GM21737 (cell line): ENCODE measurements at regions not wholly inside any gene's neighbourhood (a gene's known extent, or its start where the extent isn't known, plus 50 kb on each side); places are given as distances from the start of the nearest gene placed in this dataset.

ENCODE experiments used
- ATAC-seq: cut with Tn5 transposase; IDR thresholded peaks from one replicate; pipeline ENCODE4 v1.9.1; 2021; ENCODE audit warnings: mild to moderate bottlenecking, moderate library complexity; ENCODE audit not compliant: unreplicated experiment

GRCh38 chr2:235334179-235334578, 159.7 kb upstream of the AGAP1 start:
- ATAC-seq, result no peak

DNA sequence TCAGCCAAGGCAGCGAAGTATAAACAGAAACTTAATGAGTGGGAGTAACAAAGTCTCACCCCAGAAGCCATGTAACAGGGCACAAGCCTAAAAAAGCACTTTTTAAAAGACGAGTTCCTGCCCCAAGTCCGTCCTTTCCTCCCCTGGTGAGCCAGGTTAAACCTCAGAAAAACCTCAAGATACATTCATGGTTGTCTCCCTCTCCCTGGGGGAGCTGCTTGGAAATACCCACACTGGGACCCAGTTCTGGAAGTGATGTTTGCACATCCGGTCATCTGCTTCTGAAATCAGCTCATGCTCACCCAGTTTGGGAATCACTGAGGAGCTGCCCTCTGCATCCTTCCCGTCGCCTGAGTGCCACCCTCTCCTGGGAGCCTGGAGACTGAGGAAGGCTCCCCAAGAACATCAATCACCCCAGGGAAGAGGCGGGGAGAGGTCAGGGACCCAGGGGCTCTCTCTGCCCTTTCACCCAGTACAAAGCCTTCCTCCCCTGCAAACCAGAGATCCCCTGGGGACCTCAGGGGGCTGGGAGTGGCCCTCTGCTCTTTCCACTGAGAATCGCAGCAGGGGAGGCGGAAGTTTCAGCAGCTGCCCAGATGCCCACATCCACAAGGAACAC, 150.6 kb upstream of the AGAP1 start:
- no peak for ATAC-seq

DNA sequence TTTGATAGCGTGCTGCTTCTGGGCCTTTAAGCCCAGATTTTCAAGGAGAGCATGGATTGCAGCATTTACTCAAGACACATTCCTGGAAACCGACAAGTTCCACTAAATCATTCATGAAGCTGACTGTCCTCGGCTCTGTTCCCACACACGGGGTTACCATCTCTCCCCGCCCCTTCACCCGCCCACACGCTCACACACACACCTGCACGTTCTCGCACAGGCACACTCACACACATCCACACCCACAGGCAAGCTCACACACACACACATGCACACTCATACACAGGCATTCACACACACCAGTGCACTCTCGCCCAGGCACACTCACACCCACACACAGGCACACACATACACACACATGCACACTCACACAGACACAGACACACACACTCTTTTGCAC, 150.0 kb upstream of the AGAP1 start:
- no peak for ATAC-seq

- ATAC-seq, result no peak
Measured at GRCh38 chr2:235345745-235346144, 148.1 kb upstream of the AGAP1 start.

- no peak for ATAC-seq
Measured at GRCh38 chr2:235347691-235348090, 146.2 kb upstream of the AGAP1 start.

- ATAC-seq, result no peak
Measured at GRCh38 chr2:235348329-235348728, 145.5 kb upstream of the AGAP1 start.

GRCh38 chr2:235350234-235350633, 143.6 kb upstream of the AGAP1 start:
- ATAC-seq, result no peak

DNA sequence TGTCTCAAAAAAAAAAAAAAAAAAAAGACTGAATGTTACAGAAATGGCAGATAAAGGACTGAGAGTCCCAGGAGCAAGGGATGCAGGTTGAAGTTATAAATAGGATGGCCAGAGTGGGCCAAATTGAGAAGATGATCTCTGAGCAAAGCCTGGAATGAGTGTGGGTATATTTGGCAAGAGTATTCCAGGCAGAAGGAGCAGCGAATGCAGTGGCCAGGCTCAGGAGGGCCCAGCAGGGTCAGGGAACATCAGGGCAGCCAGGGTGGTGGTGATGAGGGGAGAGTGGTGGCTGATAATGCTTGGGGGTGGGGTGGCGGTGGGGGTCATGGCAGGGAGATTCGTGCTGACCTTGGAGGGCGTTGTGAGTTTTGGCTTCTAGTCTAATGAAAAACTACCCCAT, 141.3 kb upstream of the AGAP1 start:
- ATAC-seq, result no peak

GRCh38 chr2:235357881-235358280, 136.0 kb upstream of the AGAP1 start:
- no peak for ATAC-seq

DNA sequence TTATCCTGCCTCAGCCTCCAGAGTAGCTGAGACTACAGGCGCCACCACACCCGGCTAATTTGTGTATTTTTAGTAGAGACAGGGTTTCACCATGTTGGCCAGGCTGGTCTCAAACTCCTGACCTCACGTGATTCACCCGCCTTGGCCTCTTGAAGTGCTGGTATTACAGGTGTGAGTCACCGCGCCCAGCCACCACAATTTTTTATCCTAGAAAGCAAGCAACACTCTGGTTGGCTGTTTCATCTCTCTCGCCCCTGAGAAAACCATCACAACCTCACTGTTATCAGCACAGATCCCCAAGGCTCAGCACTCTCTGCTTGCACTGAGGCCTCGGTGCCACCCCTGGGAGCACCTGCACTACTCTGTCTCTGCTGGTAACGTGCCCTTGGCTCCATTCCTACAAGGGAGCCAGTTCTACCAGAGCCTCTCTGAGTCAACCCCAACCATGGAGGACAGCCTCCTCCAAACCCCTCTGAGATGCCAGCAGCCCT, 134.8 kb upstream of the AGAP1 start:
- ATAC-seq, result no peak

DNA sequence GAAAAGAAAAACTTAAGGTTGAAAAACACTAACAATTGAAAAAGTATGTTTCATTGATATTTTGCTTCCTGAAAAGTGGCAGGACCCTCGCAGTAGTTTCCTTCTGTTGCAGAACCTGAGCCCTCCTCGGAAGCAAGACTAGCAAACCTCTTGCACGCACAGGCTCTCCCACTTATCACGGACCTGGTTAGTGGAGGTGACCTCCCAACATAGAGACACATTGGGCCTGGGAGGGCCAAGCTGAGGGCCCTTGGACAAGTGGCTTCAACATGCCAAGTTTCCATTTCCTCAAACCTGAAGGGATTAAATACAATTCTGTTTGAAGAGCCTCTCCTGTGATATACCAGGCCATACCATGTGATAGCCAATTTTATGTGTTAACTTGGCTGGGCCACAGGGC, 133.4 kb upstream of the AGAP1 start:
- no peak for ATAC-seq

GRCh38 chr2:235365743-235366142, 128.1 kb upstream of the AGAP1 start:
- ATAC-seq, result no peak

DNA sequence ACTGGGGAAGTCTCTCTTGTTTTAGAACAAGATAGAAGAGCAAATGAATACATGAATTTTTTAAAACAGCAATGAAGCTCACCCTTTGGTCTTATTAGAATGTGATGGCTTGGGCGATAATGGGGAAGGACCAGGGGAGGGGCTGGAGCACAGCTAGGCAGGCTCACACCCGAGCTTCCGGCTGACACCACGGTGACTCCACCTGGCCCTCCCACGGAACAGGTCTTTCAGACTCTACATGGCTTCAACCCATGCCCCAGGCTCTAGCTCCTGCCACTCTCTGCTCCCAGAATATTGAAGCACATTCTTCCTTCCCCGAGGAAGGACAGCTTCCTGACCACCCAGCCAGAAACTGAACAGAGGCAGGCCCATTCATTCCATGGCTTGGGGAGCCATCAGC, 127.5 kb upstream of the AGAP1 start:
- ATAC-seq, result no peak

- ATAC-seq, result no peak
Measured at GRCh38 chr2:235366807-235367206, 127.0 kb upstream of the AGAP1 start.

DNA sequence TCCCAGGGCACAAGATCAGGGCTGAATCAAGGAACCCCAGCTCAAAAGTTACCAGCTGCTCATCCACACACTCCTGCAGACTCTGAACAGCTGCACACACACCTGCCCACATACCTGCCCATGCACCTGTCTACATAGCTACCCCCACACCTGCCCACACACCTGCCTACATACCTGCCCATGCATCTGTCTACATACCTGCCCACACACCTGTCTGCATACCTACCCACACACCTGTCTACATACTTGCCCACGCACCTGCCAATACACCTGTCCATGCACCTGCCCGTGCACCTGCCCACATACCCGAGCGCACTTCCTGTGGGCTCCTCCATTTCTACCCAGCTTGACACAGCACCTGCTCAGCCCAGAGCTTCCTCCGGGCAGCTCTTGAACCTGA, 122.8 kb upstream of the AGAP1 start:
- ATAC-seq, result no peak

- ATAC-seq, result no peak
Measured at GRCh38 chr2:235373171-235373570, 120.7 kb upstream of the AGAP1 start.

DNA sequence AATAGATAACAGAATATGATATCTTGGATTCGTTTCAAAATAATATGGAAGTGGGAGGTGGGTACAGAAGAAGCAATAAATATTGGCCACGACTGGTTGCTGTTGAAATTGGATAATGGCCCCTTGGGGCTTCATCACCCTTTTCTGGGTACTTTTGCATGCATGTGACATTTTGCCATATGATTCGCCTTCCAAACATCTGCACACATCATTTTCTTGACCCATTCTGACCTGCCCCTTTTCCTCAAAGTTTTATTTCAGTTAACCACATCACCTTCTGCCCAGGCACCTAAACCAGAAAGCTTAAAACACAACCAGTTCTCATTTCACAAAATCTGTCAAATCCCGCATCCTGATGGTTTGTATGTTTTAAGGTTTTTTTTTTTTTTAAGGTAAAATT, 116.7 kb upstream of the AGAP1 start:
- no peak for ATAC-seq

DNA sequence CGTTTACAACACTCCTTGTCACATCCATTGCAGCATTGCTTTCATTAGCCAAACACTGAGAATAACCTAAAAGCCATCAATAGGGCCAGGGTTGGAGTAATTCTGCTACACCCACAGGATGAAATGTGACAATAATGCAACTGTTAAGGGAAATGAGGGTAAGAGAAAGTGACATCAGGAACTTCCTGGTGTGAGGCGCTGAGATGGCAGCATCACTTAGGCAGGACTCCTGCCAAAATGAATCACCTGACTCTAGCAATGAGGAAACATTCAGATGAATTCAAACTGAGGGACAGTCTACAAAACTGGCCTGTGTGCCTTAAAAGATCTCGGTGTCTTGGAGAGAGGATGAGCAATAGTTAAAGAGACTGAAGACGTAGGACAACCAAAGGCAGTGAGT, 115.6 kb upstream of the AGAP1 start:
- ATAC-seq, result no peak

GRCh38 chr2:235378944-235379343, 114.9 kb upstream of the AGAP1 start:
- no peak for ATAC-seq

DNA sequence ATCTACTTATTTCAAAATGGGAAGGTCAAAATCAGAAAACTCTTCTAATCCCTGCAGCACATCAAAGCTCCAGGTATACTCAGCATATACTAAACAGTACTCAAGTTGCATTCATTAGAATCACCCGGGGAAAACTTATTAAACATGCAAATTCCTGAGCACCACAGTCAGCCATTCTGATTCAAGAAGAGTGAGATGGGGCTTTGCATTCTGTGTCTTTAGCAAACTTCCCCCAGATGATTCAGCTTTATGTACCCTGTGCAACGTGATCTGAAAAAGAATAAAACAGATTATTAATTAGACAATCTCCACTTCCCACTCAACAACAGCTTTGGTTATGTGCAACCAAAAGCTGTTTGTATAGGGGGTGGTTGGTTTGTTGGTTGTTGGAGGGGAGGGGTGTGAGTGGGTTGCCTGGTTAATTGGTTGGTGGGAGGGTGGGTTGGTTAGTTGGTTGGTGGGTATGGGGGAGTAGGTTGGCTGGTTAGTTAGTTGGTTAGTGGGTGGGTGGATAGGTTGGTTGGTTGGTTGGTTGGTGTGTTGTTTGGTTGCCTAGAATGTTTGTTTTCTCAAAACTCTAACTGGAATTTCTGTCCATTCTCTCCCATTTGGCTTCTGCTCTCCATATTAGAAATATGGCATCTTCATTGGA, 112.5 kb upstream of the AGAP1 start:
- ATAC-seq, result no peak

DNA sequence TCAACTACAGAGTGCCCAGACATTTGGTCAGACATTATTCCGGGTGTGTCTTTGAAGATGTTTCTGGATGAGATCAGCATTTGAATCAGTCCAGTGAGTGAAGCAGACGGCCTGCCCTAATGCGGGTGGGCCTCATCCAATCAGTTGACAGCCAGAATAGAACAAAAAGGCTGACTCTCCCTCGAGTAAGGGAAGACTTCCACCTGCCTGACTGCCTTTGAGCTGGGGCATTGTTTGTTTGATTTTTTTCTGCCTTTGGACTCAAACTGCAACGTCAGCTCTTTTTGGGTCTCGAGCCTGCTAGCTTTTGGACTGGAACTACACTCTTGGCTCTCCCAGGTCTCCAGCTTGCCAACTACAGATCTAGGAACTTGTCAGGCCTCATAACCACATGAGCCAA, 111.7 kb upstream of the AGAP1 start:
- no peak for ATAC-seq

DNA sequence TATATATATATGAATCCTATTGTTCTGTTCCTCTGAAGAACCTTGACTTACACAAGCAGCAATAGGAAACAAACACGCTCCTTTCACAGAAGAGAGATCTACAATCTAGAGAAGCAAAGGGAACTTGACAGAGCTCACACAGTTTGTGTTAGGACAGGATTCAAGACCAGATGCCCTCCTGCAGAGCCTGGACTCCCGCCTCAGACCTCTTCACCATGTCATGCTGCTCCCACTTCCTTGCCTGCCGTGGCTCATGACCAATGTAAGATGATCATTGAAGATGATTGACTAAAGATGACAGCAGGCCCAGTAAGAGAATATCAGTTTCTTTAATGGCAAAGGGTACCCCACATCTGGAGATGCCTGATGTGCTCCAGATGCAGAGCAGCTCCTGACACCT, 111.2 kb upstream of the AGAP1 start:
- no peak for ATAC-seq

GRCh38 chr2:235383272-235383843, 110.5 kb upstream of the AGAP1 start:
- ATAC-seq, result no peak
